Keratinocyte (primary cell): ENCODE measurements at regions not wholly inside any gene's neighbourhood (a gene's known extent, or its start where the extent isn't known, plus 50 kb on each side); places are given as distances from the start of the nearest gene placed in this dataset.
A peak's percentile ranks its signal among the peaks of the same experiment; 100 is the strongest.

Experiments
- DNase-seq: peaks from one replicate; pipeline ENCODE4 v3.0.0-alpha.2; 2011; ENCODE audit warnings: low read depth, missing footprints, low spot score
- FAIRE-seq: peaks from 2 replicates; lab custom pipeline; 2011; peaks lifted over from hg19 to GRCh38; lab: Jason Lieb, UNC
- H2AFZ ChIP-seq: 2 replicates; pipeline ENCODE4 v1.6.0; 2012; ENCODE audit warnings: low read length, control low read depth, inconsistent platforms; ENCODE audit not compliant: control insufficient read depth
- H3K27ac ChIP-seq: 2 replicates; pipeline ENCODE4 v1.5.1; 2011; ENCODE audit warnings: low read length; ENCODE audit not compliant: control insufficient read depth, insufficient read depth
- H3K27me3 ChIP-seq: 3 replicates; pipeline ENCODE4 v1.6.0; 2011; ENCODE audit warnings: low read length; ENCODE audit not compliant: control insufficient read depth, insufficient read depth; ENCODE audit errors: extremely low read depth
- H3K36me3 ChIP-seq, 2 experiments: 2 replicates in 1 of 2; 3 replicates in 1 of 2; pipeline ENCODE4 v1.5.1; 2011; ENCODE audit warnings: low read length in 2 of 2, mild to moderate bottlenecking in 1 of 2; ENCODE audit not compliant: control insufficient read depth in 2 of 2, insufficient read depth in 2 of 2; ENCODE audit errors: extremely low read depth in 1 of 2
- H3K4me1 ChIP-seq: 3 replicates; pipeline ENCODE4 v1.5.1; 2011; ENCODE audit warnings: low read length; ENCODE audit not compliant: control insufficient read depth, insufficient read depth; ENCODE audit errors: extremely low read depth
- H3K4me2 ChIP-seq: 3 replicates; pipeline ENCODE4 v1.6.0; 2011; ENCODE audit warnings: low read depth, low read length; ENCODE audit not compliant: control insufficient read depth, insufficient read depth; ENCODE audit errors: extremely low read depth
- H3K4me3 ChIP-seq, 3 experiments: fragments of 200-600 bp in 1 of 3; sonication (generic) in 1 of 3; 2 replicates in 2 of 3; 3 replicates in 1 of 3; pipeline ENCODE4 v1.5.1; 2011 to 2016; ENCODE audit warnings: low read length in 3 of 3, mild to moderate bottlenecking in 3 of 3, control low read depth in 2 of 3, inconsistent platforms in 1 of 3, low read depth in 1 of 3, mixed read lengths in 1 of 3, mixed run types in 1 of 3, moderate library complexity in 1 of 3; ENCODE audit not compliant: control insufficient read depth in 2 of 3, insufficient read depth in 2 of 3; ENCODE audit errors: extremely low read depth in 1 of 3
- H3K79me2 ChIP-seq: 2 replicates; pipeline ENCODE4 v1.6.0; 2012; ENCODE audit warnings: low read length; ENCODE audit not compliant: control insufficient read depth, insufficient read depth
- H3K9ac ChIP-seq: 3 replicates; pipeline ENCODE4 v1.6.0; 2011; ENCODE audit warnings: low read length; ENCODE audit not compliant: control insufficient read depth, insufficient read depth; ENCODE audit errors: extremely low read depth
- H3K9me1 ChIP-seq: 3 replicates; pipeline ENCODE4 v1.6.0; 2011; ENCODE audit warnings: low read length; ENCODE audit not compliant: control insufficient read depth, insufficient read depth; ENCODE audit errors: extremely low read depth
- H3K9me3 ChIP-seq: 2 replicates; pipeline ENCODE4 v1.5.1; 2012; ENCODE audit warnings: low read depth, low read length; ENCODE audit not compliant: control insufficient read depth
- H4K20me1 ChIP-seq: 3 replicates; pipeline ENCODE4 v1.6.0; 2011; ENCODE audit warnings: low read length; ENCODE audit not compliant: control insufficient read depth, insufficient read depth; ENCODE audit errors: extremely low read depth
- EZH2 ChIP-seq: IDR thresholded peaks from one replicate; pipeline ENCODE4 v1.6.1; 2012; ENCODE audit warnings: inconsistent platforms, mild to moderate bottlenecking, low read length, moderate library complexity
- dilution Hi-C: fragments of 300-500 bp; cut with MboI; formaldehyde crosslinking; loops from one replicate; pipeline ENCODE4 v1.7.0; 2020; ENCODE audit warnings: low sequenced_read_pairs; ENCODE audit not compliant: extremely low pct_ligation_motif_present
- TF ChIP-seq, protein P1 (sequence below), 3 experiments: IDR thresholded peaks in 1 of 3; conservative IDR thresholded peaks in 1 of 3; optimal IDR thresholded peaks in 1 of 3; 2 replicates in 2 of 3; 3 replicates in 1 of 3; pipeline versions ENCODE3 to v1.5.1; 2011; ENCODE audit warnings: low read length in 3 of 3, mild to moderate bottlenecking in 3 of 3, moderate library complexity in 2 of 3, control low read depth in 1 of 3, inconsistent platforms in 1 of 3; ENCODE audit not compliant: insufficient read depth in 2 of 3; ENCODE audit errors: extremely low read depth in 1 of 3

DNA sequence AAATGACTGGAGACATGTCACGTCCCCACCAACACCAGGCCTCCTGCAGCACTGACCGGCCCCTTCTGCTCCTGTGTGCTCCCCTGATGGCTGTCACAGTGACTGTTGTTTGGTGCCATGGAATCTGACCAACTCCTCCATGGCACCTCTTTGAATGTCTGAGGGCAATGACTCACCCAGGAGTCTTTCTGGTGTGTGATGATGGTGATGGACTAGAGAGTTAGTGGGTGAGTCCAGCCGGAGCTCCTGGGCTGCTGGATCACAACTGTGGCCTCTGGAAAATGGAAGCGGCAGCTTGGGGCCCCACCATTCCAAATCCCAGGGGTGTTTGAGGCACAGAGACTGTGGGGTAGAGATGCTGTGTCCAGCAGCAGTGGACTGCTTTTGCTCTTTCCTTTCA, 133.3 kb downstream of the TFAP2C start:
- TF ChIP-seq EZH2, result no peak
- TF ChIP-seq, protein P1, sequence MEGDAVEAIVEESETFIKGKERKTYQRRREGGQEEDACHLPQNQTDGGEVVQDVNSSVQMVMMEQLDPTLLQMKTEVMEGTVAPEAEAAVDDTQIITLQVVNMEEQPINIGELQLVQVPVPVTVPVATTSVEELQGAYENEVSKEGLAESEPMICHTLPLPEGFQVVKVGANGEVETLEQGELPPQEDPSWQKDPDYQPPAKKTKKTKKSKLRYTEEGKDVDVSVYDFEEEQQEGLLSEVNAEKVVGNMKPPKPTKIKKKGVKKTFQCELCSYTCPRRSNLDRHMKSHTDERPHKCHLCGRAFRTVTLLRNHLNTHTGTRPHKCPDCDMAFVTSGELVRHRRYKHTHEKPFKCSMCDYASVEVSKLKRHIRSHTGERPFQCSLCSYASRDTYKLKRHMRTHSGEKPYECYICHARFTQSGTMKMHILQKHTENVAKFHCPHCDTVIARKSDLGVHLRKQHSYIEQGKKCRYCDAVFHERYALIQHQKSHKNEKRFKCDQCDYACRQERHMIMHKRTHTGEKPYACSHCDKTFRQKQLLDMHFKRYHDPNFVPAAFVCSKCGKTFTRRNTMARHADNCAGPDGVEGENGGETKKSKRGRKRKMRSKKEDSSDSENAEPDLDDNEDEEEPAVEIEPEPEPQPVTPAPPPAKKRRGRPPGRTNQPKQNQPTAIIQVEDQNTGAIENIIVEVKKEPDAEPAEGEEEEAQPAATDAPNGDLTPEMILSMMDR (optimal IDR thresholded peaks at IDR 0.05 in 1 of 3, IDR thresholded peaks at IDR 0.05 in 1 of 3, conservative IDR thresholded peaks at IDR 0.05 in 1 of 3; ENCODE audit: extremely low read depth in 1 of 3, insufficient read depth in 2 of 3, low read length in 3 of 3), result no peak
- Histone ChIP-seq H3K4me3 (no peak overlapping the region), H3K9me3 (no peaks in the 10 kb centered on the region), H3K27ac (peak overlapping the region; percentile 72), H2AFZ (no peak overlapping the region), H3K4me1 (peaks cover 35% of the 10 kb centered on the region), H3K4me2 (peak overlapping the region; percentile 1), H3K36me3 (no peaks in the 10 kb centered on the region), H3K9me1 (no peaks in the 10 kb centered on the region), H3K9ac (peak overlapping the region; percentile 35), H3K79me2 (no peaks in the 10 kb centered on the region), H3K27me3 (no peaks in the 10 kb centered on the region), H4K20me1 (no peaks in the 10 kb centered on the region)
- no peak for DNase-seq
- no peak for FAIRE-seq
- dilution Hi-C loops, result no loop called here

DNA sequence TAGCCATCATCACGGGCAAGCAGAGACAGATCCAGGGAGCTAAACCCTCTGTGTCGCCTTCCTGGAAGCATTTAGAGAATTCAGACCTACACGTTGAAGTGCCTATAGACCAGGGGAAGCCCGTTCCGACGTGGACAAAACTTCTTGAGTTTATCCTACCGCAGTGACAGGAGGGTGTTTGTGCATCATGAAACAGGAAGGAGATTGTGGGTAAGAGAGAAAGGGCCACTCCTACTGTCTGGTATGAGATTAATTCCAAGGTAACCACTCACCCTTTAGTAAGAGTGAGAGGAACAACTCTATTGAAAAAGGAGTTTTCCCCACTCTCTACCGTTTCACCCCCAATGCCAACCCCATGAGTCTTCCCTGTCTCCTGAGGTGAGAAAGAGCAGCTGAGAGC, 133.7 kb downstream of the TFAP2C start:
- no peaks in the 10 kb centered on the region for H3K79me2 ChIP-seq
- H3K27ac ChIP-seq, result peak overlapping the region; percentile 72
- H2AFZ ChIP-seq, result no peak overlapping the region
- H3K27me3 ChIP-seq, result no peaks in the 10 kb centered on the region
- H3K4me3 ChIP-seq, result no peak overlapping the region
- H3K9ac ChIP-seq, result peak overlapping the region; percentile 35
- H4K20me1 ChIP-seq, result no peaks in the 10 kb centered on the region
- TF ChIP-seq EZH2, result no peak
- TF ChIP-seq, protein P1 (optimal IDR thresholded peaks at IDR 0.05 in 1 of 3, IDR thresholded peaks at IDR 0.05 in 1 of 3, conservative IDR thresholded peaks at IDR 0.05 in 1 of 3; ENCODE audit: extremely low read depth in 1 of 3, insufficient read depth in 2 of 3, low read length in 3 of 3), result no peak
- no peaks in the 10 kb centered on the region for H3K36me3 ChIP-seq
- H3K9me1 ChIP-seq, result no peaks in the 10 kb centered on the region
- H3K9me3 ChIP-seq, result no peaks in the 10 kb centered on the region
- peak; percentile 68 for DNase-seq
- dilution Hi-C loops, result no loop called here
- peak overlapping the region; percentile 1 for H3K4me2 ChIP-seq
- FAIRE-seq, result peak; percentile 60
- peaks cover 35% of the 10 kb centered on the region for H3K4me1 ChIP-seq
